Fibroblast of the aortic adventitia (primary cell): ENCODE measurements at regions not wholly inside any gene's neighbourhood (a gene's known extent, or its start where the extent isn't known, plus 50 kb on each side); places are given as distances from the start of the nearest gene placed in this dataset.

ENCODE experiments used
- DNase-seq: peaks from one replicate; pipeline ENCODE4 v3.0.0-alpha.2; 2010; ENCODE audit warnings: low read depth
- H3K4me3 ChIP-seq: 2 replicates; pipeline ENCODE4 v1.5.1; 2011; ENCODE audit warnings: low read depth, mild to moderate bottlenecking, control low read depth, low read length, moderate library complexity
- CTCF ChIP-seq: IDR thresholded peaks from 2 replicates; pipeline ENCODE4 v1.5.1; 2011; ENCODE audit warnings: mild to moderate bottlenecking, low read length, control low read depth, inconsistent platforms; ENCODE audit not compliant: insufficient read depth

GRCh38 chr11:27279460-27279859 lies 83.6 kb downstream of the CCDC34 start:
- no peak overlapping the region for H3K4me3 ChIP-seq
- TF ChIP-seq CTCF, result no peak
- no peak for DNase-seq

- DNase-seq, result no peak
- no peak overlapping the region for H3K4me3 ChIP-seq
- TF ChIP-seq CTCF, result no peak
These were observed 85.2 kb downstream of the CCDC34 start for GRCh38 chr11:27277843-27278242.

- no peak for DNase-seq
- no peak overlapping the region for H3K4me3 ChIP-seq
- TF ChIP-seq CTCF, result no peak
These were observed 86.9 kb downstream of the CCDC34 start for GRCh38 chr11:27276141-27276540.

GRCh38 chr11:27274854-27275395 lies 88.1 kb downstream of the CCDC34 start:
- no peak overlapping the region for H3K4me3 ChIP-seq
- DNase-seq, result no peak
- no peak for TF ChIP-seq CTCF

- no peak for DNase-seq
- TF ChIP-seq CTCF, result no peak
- H3K4me3 ChIP-seq, result no peak overlapping the region
These were observed 96.9 kb downstream of the CCDC34 start for GRCh38 chr11:27266125-27266524.

- H3K4me3 ChIP-seq, result no peak overlapping the region
- no peak for TF ChIP-seq CTCF
- no peak for DNase-seq
These were observed 99.0 kb downstream of the CCDC34 start for GRCh38 chr11:27263986-27264385.

- H3K4me3 ChIP-seq, result no peak overlapping the region
- no peak for DNase-seq
- TF ChIP-seq CTCF, result no peak
These were observed 100.0 kb downstream of the CCDC34 start for GRCh38 chr11:27263046-27263445.
